Panc1 (cell line): ENCODE measurements at regions not wholly inside any gene's neighbourhood (a gene's known extent, or its start where the extent isn't known, plus 50 kb on each side); places are given as distances from the start of the nearest gene placed in this dataset.

ENCODE experiments used
- ATAC-seq: fragments of 200-7000 bp; cut with Tn5 transposase; 2 replicates; pipeline ENCODE4 v1.9.1; 2020; ENCODE audit warnings: mild to moderate bottlenecking, moderate library complexity
- BruUV-seq: library from RNA; stranded (reverse); fragments of 400-500 nt; replicated peaks from 2 replicates; lab custom pipeline; 2021; lab: Mats Ljungman, UMichigan
- CTCF ChIA-PET: fragments of 300-600 bp; sonication (Branson Sonifier 250); formaldehyde crosslinking; loops from one replicate; lab custom pipeline; 2022; ENCODE audit warnings: antibody characterized with exemption; lab: Charles Lee
- POLR2A ChIA-PET: fragments of 300-600 bp; sonication (Branson Sonifier 250); formaldehyde crosslinking; loops from one replicate; lab custom pipeline; 2022; ENCODE audit warnings: antibody characterized with exemption; lab: Charles Lee
- DNase-seq: peaks from one replicate; pipeline ENCODE4 v3.0.0-alpha.2; 2010; ENCODE audit warnings: low read depth, low spot score
- H3K27ac ChIP-seq: 2 replicates; pipeline ENCODE4 v1.5.1; 2011; ENCODE audit warnings: mild to moderate bottlenecking, low read length, inconsistent platforms
- H3K27me3 ChIP-seq: fragments of 200-500 bp; sonication (Bioruptor generic); 2 replicates; pipeline ENCODE4 v1.6.0; 2014; ENCODE audit warnings: low read length, inconsistent platforms; ENCODE audit not compliant: control insufficient read depth, insufficient read depth
- H3K36me3 ChIP-seq: fragments of 200-500 bp; sonication (Bioruptor generic); 2 replicates; pipeline ENCODE4 v1.5.1; 2014; ENCODE audit warnings: inconsistent platforms, mild to moderate bottlenecking, low read length, moderate library complexity; ENCODE audit not compliant: control insufficient read depth, insufficient read depth
- H3K4me1 ChIP-seq: 2 replicates; pipeline ENCODE4 v1.5.1; 2011; ENCODE audit warnings: inconsistent platforms, mild to moderate bottlenecking, low read length, moderate library complexity; ENCODE audit not compliant: control insufficient read depth, insufficient read depth
- H3K4me3 ChIP-seq, 2 experiments: 2 replicates each; pipeline ENCODE4 v1.5.1; 2011 to 2012; ENCODE audit warnings: low read depth in 2 of 2, low read length in 2 of 2, mild to moderate bottlenecking in 2 of 2, inconsistent platforms in 1 of 2, moderate library complexity in 1 of 2
- H3K9me3 ChIP-seq: fragments of 200-500 bp; sonication (Bioruptor generic); 2 replicates; pipeline ENCODE4 v1.5.1; 2014; ENCODE audit warnings: low read depth, mild to moderate bottlenecking, inconsistent platforms, low read length, moderate library complexity; ENCODE audit not compliant: control insufficient read depth, insufficient read depth
- POLR2AphosphoS5 ChIP-seq: IDR thresholded peaks from 2 replicates; pipeline ENCODE4 v1.6.1; 2012; ENCODE audit warnings: mild to moderate bottlenecking, low read depth, low read length, moderate library complexity
- REST ChIP-seq, 2 experiments: IDR thresholded peaks; 2 replicates each; pipeline ENCODE4 v1.6.1; 2011 to 2012; ENCODE audit warnings: low read depth in 2 of 2, control low read depth in 1 of 2, low read length in 1 of 2, mild to moderate bottlenecking in 1 of 2, moderate library complexity in 1 of 2; ENCODE audit not compliant: insufficient read depth in 1 of 2
- SIN3A ChIP-seq: IDR thresholded peaks from 2 replicates; pipeline ENCODE4 v1.6.1; 2012; ENCODE audit warnings: low read depth, mild to moderate bottlenecking, low read length, moderate library complexity, borderline replicate concordance; ENCODE audit not compliant: insufficient read depth
- TCF7L2 ChIP-seq: IDR thresholded peaks from 2 replicates; pipeline ENCODE4 v1.6.1; 2011; ENCODE audit warnings: mild to moderate bottlenecking, low read depth, low read length, inconsistent platforms
- in situ Hi-C: cut with HindIII; loops from 2 replicates; pipeline ENCODE4 v1.10.0; 2016; ENCODE audit warnings: low sequenced_read_pairs, low pct_unique_long_range_greater_than_20kb
- intact Hi-C: fragments of 100-400 bp; cut with micrococcal nuclease; formaldehyde crosslinking; loops from one replicate; pipeline ENCODE4 v1.10.0; 2022; ENCODE audit not compliant: unreplicated experiment
- TF ChIP-seq, protein P1 (sequence below): fragments of 450-650 bp; IDR thresholded peaks from 2 replicates; pipeline ENCODE4 v1.5.1; 2017; ENCODE audit warnings: mild to moderate bottlenecking

DNA sequence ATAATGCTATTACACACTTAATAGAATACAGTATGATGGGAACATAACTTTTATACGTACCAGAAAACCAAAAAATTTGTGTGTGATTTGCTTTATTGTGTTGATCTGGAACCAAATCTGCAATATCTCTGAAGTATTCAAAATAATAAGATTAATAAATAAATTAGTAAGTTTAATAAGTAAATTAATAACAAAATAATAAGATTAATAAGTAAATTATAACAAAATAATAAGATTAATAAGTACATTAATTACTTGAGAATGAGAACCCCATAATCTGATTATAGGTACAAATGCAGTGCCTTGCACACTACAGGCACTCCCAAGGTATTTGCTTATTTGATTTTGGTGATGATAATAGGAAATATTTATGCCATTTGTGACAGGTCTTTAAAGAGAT lies 267.4 kb downstream of the ZNF326 start:
- ChIA-PET POLR2A (no interaction called here), CTCF (no interaction called here)
- intact Hi-C loops: no loop called here
- DNase-seq (no peak), ATAC-seq (no peak)
- Histone ChIP-seq H3K4me1 (no peaks in the 10 kb centered on the region; the same call in 1 of the 2 replicates), H3K27ac (no peak overlapping the region), H3K4me3 (no peak overlapping the region), H3K36me3 (no peaks in the 10 kb centered on the region), H3K9me3 (no peaks in the 10 kb centered on the region), H3K27me3 (no peaks in the 10 kb centered on the region)
- BruUV-seq: no TSS peak
- TF ChIP-seq REST (IDR thresholded peaks at IDR 0.05; ENCODE audit: insufficient read depth in 1 of 2, low read depth in 2 of 2, low read length in 1 of 2): no peak
- no peak for TF ChIP-seq SIN3A
- TF ChIP-seq, protein P1, sequence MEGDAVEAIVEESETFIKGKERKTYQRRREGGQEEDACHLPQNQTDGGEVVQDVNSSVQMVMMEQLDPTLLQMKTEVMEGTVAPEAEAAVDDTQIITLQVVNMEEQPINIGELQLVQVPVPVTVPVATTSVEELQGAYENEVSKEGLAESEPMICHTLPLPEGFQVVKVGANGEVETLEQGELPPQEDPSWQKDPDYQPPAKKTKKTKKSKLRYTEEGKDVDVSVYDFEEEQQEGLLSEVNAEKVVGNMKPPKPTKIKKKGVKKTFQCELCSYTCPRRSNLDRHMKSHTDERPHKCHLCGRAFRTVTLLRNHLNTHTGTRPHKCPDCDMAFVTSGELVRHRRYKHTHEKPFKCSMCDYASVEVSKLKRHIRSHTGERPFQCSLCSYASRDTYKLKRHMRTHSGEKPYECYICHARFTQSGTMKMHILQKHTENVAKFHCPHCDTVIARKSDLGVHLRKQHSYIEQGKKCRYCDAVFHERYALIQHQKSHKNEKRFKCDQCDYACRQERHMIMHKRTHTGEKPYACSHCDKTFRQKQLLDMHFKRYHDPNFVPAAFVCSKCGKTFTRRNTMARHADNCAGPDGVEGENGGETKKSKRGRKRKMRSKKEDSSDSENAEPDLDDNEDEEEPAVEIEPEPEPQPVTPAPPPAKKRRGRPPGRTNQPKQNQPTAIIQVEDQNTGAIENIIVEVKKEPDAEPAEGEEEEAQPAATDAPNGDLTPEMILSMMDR: no peak
- no peak for TF ChIP-seq TCF7L2
- TF ChIP-seq POLR2AphosphoS5: no peak
- in situ Hi-C loops: no loop called here

GRCh38 chr1:90246069-90246468 lies 251.2 kb downstream of the ZNF326 start:
- no peak for ATAC-seq
- intact Hi-C loops: no loop called here
- CTCF ChIA-PET: no interaction called here

More at GRCh38 chr1:90246069-90246468, 251.2 kb downstream of the ZNF326 start:
- Histone ChIP-seq H3K27ac (no peak overlapping the region), H3K27me3 (no peaks in the 10 kb centered on the region), H3K4me3 (no peak overlapping the region), H3K36me3 (no peaks in the 10 kb centered on the region), H3K4me1 (no peaks in the 10 kb centered on the region), H3K9me3 (no peaks in the 10 kb centered on the region)
- no peak for DNase-seq
- no TSS peak for BruUV-seq
- POLR2A ChIA-PET: no interaction called here
- in situ Hi-C loops: no loop called here
- TF ChIP-seq POLR2AphosphoS5 (no peak), SIN3A (no peak), REST (IDR thresholded peaks at IDR 0.05; ENCODE audit: insufficient read depth in 1 of 2, low read depth in 2 of 2, low read length in 1 of 2) (no peak), TCF7L2 (no peak)
- TF ChIP-seq, protein P1: no peak
